ENCODE measurements at regions not wholly inside any gene's neighbourhood (a gene's known extent, or its start where the extent isn't known, plus 50 kb on each side); places are given as distances from the start of the nearest gene placed in this dataset.

GRCh38 chr6:81293896-81294295 is 458.6 kb downstream of the TENT5A start:
- TF ChIP-seq CTCF (conservative IDR thresholded peaks at IDR 0.05; ENCODE audit: low read depth, low read length) (no peak), EZH2 (IDR thresholded peaks at IDR 0.05; ENCODE audit: borderline replicate concordance, low read depth, low read length, poor library complexity, severe bottlenecking) (no peak)
